ENCODE measurements at regions not wholly inside any gene's neighbourhood (a gene's known extent, or its start where the extent isn't known, plus 50 kb on each side); places are given as distances from the start of the nearest gene placed in this dataset.

DNA sequence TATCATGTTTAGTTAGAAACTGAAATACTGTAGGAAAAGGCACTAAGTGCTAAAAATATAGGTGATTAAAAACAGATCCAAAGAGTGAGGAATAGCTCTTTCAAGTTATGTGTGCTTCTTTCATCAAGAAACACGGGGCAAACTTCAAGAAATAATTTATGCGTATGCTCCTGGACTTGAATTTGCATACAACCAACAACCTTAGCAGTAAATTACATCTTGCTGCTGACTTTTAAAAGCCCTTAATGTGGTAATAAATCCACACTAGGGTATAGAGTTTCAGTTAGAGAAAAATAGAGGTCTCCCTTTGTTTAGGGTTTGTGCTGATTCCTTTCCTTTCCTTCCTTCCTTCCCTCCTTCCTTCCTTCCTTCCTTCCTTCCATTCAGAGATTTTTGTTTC lies 94.5 kb upstream of the GC start:
- TF ChIP-seq EZH2phosphoT487 (IDR thresholded peaks at IDR 0.05; ENCODE audit: borderline replicate concordance, low read length) (no peak), EZH2 (IDR thresholded peaks at IDR 0.05; ENCODE audit: low read length, unreplicated experiment) (no peak)
- TF ChIP-seq, protein P1, sequence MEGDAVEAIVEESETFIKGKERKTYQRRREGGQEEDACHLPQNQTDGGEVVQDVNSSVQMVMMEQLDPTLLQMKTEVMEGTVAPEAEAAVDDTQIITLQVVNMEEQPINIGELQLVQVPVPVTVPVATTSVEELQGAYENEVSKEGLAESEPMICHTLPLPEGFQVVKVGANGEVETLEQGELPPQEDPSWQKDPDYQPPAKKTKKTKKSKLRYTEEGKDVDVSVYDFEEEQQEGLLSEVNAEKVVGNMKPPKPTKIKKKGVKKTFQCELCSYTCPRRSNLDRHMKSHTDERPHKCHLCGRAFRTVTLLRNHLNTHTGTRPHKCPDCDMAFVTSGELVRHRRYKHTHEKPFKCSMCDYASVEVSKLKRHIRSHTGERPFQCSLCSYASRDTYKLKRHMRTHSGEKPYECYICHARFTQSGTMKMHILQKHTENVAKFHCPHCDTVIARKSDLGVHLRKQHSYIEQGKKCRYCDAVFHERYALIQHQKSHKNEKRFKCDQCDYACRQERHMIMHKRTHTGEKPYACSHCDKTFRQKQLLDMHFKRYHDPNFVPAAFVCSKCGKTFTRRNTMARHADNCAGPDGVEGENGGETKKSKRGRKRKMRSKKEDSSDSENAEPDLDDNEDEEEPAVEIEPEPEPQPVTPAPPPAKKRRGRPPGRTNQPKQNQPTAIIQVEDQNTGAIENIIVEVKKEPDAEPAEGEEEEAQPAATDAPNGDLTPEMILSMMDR (conservative IDR thresholded peaks at IDR 0.05; ENCODE audit: low read depth, low read length) = no peak
